SJSA1 (cell line): ENCODE measurements at regions not wholly inside any gene's neighbourhood (a gene's known extent, or its start where the extent isn't known, plus 50 kb on each side); places are given as distances from the start of the nearest gene placed in this dataset.

Source experiments
- DNase-seq, 2 experiments: peaks; one replicate each; pipeline ENCODE4 v3.0.0-alpha.2; 2015 to 2020; ENCODE audit warnings: low spot score in 2 of 2, low read depth in 1 of 2
- H3K27ac ChIP-seq: fragments of 250-450 bp; sonication (Bioruptor Pico); 2 replicates; pipeline ENCODE4 v1.5.1; 2020; ENCODE audit warnings: mild to moderate bottlenecking, moderate library complexity
- H3K27me3 ChIP-seq: fragments of 250-450 bp; sonication (Bioruptor Pico); replicated peaks from 2 replicates; pipeline ENCODE4 v1.5.1; 2020; ENCODE audit warnings: mild to moderate bottlenecking, moderate library complexity
- H3K36me3 ChIP-seq: fragments of 250-450 bp; sonication (Bioruptor Pico); 2 replicates; pipeline ENCODE4 v1.5.1; 2020; ENCODE audit warnings: mild to moderate bottlenecking
- H3K4me1 ChIP-seq: fragments of 250-450 bp; sonication (Bioruptor Pico); replicated peaks from 2 replicates; pipeline ENCODE4 v1.6.1; 2021; ENCODE audit warnings: mild to moderate bottlenecking
- H3K4me3 ChIP-seq: fragments of 250-450 bp; sonication (Bioruptor Pico); 2 replicates; pipeline ENCODE4 v1.5.1; 2020; ENCODE audit warnings: mild to moderate bottlenecking
- H3K9me3 ChIP-seq: fragments of 250-450 bp; sonication (Bioruptor Pico); replicated peaks from 2 replicates; pipeline ENCODE4 v1.5.1; 2020; ENCODE audit warnings: mild to moderate bottlenecking

GRCh38 chr3:64464955-64465354 is 222.8 kb downstream of the ADAMTS9 start:
- peak in 1 of 2 experiments; percentile 25 for DNase-seq
- Histone ChIP-seq H3K36me3 (no peaks in the 10 kb centered on the region), H3K4me3 (no peak overlapping the region), H3K27ac (no peak overlapping the region), H3K27me3 (no peaks in the 10 kb centered on the region), H3K9me3 (no peaks in the 10 kb centered on the region), H3K4me1 (peaks cover 41% of the 10 kb centered on the region)

GRCh38 chr3:64463981-64464380 is 223.8 kb downstream of the ADAMTS9 start:
- DNase-seq = no peak

GRCh38 chr3:64462203-64462602 is 225.6 kb downstream of the ADAMTS9 start:
- H3K4me1 ChIP-seq = peaks cover 43% of the 10 kb centered on the region
- H3K4me3 ChIP-seq = peak overlapping the region; percentile 30
- no peaks in the 10 kb centered on the region for H3K9me3 ChIP-seq
- 0 out of 2 replicates have a peak, but pooled peaks cover 4% of the 10 kb centered on the region for H3K36me3 ChIP-seq
- no peaks in the 10 kb centered on the region for H3K27me3 ChIP-seq
- DNase-seq = peak; percentile 60 to 83
- peak overlapping the region; percentile 85 for H3K27ac ChIP-seq

More at GRCh38 chr3:64463981-64464380, 223.8 kb downstream of the ADAMTS9 start:
- Histone ChIP-seq H3K36me3 (no peaks in the 10 kb centered on the region), H3K4me3 (no peak overlapping the region), H3K27ac (no peak overlapping the region), H3K4me1 (peaks cover 43% of the 10 kb centered on the region), H3K27me3 (no peaks in the 10 kb centered on the region), H3K9me3 (no peaks in the 10 kb centered on the region)

GRCh38 chr3:64460877-64461276 is 226.9 kb downstream of the ADAMTS9 start:
- Histone ChIP-seq H3K27ac (peak overlapping the region; percentile 85), H3K36me3 (peaks cover 14% of the 10 kb centered on the region), H3K4me3 (peak overlapping the region; percentile 30), H3K4me1 (peaks cover 43% of the 10 kb centered on the region), H3K9me3 (no peaks in the 10 kb centered on the region), H3K27me3 (no peaks in the 10 kb centered on the region)
- DNase-seq = peak; percentile 71 to 72

- H3K27ac ChIP-seq = peak overlapping the region; percentile 85
- no peaks in the 10 kb centered on the region for H3K27me3 ChIP-seq
- DNase-seq = no peak
- H3K4me1 ChIP-seq = peaks cover 43% of the 10 kb centered on the region
- H3K9me3 ChIP-seq = no peaks in the 10 kb centered on the region
- H3K36me3 ChIP-seq = peaks cover 20% of the 10 kb centered on the region
- H3K4me3 ChIP-seq = 0 out of 2 replicates have a peak overlapping the region, but pooled peaks have one; percentile 30
These were observed 227.6 kb downstream of the ADAMTS9 start for GRCh38 chr3:64460141-64460730.

- no peak overlapping the region for H3K4me3 ChIP-seq
- 0 out of 2 replicates have a peak overlapping the region, but pooled peaks have one; percentile 11 for H3K27ac ChIP-seq
- H3K27me3 ChIP-seq = no peaks in the 10 kb centered on the region
- no peak for DNase-seq
- peaks cover 38% of the 10 kb centered on the region for H3K4me1 ChIP-seq
- no peaks in the 10 kb centered on the region for H3K9me3 ChIP-seq
- peaks cover 25% of the 10 kb centered on the region for H3K36me3 ChIP-seq
These were observed 228.1 kb downstream of the ADAMTS9 start for GRCh38 chr3:64459711-64460110.

GRCh38 chr3:64457811-64458210 is 230.0 kb downstream of the ADAMTS9 start:
- H3K4me1 ChIP-seq = peaks cover 28% of the 10 kb centered on the region
- H3K27ac ChIP-seq = no peak overlapping the region
- H3K9me3 ChIP-seq = no peaks in the 10 kb centered on the region
- H3K4me3 ChIP-seq = no peak overlapping the region
- no peak for DNase-seq
- peaks cover 43% of the 10 kb centered on the region for H3K36me3 ChIP-seq
- H3K27me3 ChIP-seq = no peaks in the 10 kb centered on the region

- Histone ChIP-seq H3K36me3 (peaks cover 43% of the 10 kb centered on the region), H3K9me3 (no peaks in the 10 kb centered on the region), H3K27me3 (no peaks in the 10 kb centered on the region), H3K4me1 (peaks cover 19% of the 10 kb centered on the region), H3K4me3 (no peak overlapping the region), H3K27ac (no peak overlapping the region)
- DNase-seq = no peak
These were observed 231.1 kb downstream of the ADAMTS9 start for GRCh38 chr3:64456674-64457073.

- DNase-seq = no peak
- Histone ChIP-seq H3K4me1 (peaks cover 11% of the 10 kb centered on the region), H3K4me3 (no peak overlapping the region), H3K27ac (no peak overlapping the region), H3K27me3 (no peaks in the 10 kb centered on the region), H3K36me3 (peaks cover 43% of the 10 kb centered on the region), H3K9me3 (no peaks in the 10 kb centered on the region)
These were observed 230.1 kb upstream of the PRICKLE2 start for GRCh38 chr3:64455351-64455750.

GRCh38 chr3:64454768-64455167 is 229.5 kb upstream of the PRICKLE2 start:
- DNase-seq = no peak
- H3K4me3 ChIP-seq = no peak overlapping the region
- H3K36me3 ChIP-seq = peaks cover 43% of the 10 kb centered on the region
- no peaks in the 10 kb centered on the region for H3K27me3 ChIP-seq
- H3K27ac ChIP-seq = no peak overlapping the region
- peaks cover 8% of the 10 kb centered on the region for H3K4me1 ChIP-seq
- no peaks in the 10 kb centered on the region for H3K9me3 ChIP-seq

GRCh38 chr3:64454179-64454578 is 228.9 kb upstream of the PRICKLE2 start:
- Histone ChIP-seq H3K4me1 (peaks cover 8% of the 10 kb centered on the region), H3K27ac (no peak overlapping the region), H3K9me3 (no peaks in the 10 kb centered on the region), H3K4me3 (no peak overlapping the region), H3K27me3 (no peaks in the 10 kb centered on the region), H3K36me3 (peaks cover 43% of the 10 kb centered on the region)
- no peak for DNase-seq

- Histone ChIP-seq H3K27me3 (no peaks in the 10 kb centered on the region), H3K36me3 (peaks cover 35% of the 10 kb centered on the region), H3K4me1 (peaks cover 8% of the 10 kb centered on the region), H3K9me3 (no peaks in the 10 kb centered on the region), H3K27ac (no peak overlapping the region), H3K4me3 (no peak overlapping the region)
- no peak for DNase-seq
These were observed 226.2 kb upstream of the PRICKLE2 start for GRCh38 chr3:64451283-64452012.

- H3K27ac ChIP-seq = no peak overlapping the region
- H3K4me3 ChIP-seq = no peak overlapping the region
- peaks cover 25% of the 10 kb centered on the region for H3K36me3 ChIP-seq
- H3K9me3 ChIP-seq = no peaks in the 10 kb centered on the region
- peak in 1 of 2 experiments; percentile 21 for DNase-seq
- no peaks in the 10 kb centered on the region for H3K27me3 ChIP-seq
- peaks cover 13% of the 10 kb centered on the region for H3K4me1 ChIP-seq
These were observed 225.2 kb upstream of the PRICKLE2 start for GRCh38 chr3:64450396-64450956.

GRCh38 chr3:64449026-64449425 is 223.8 kb upstream of the PRICKLE2 start:
- Histone ChIP-seq H3K27me3 (no peaks in the 10 kb centered on the region), H3K4me3 (no peak overlapping the region), H3K27ac (no peak overlapping the region), H3K36me3 (peaks cover 11% of the 10 kb centered on the region), H3K9me3 (no peaks in the 10 kb centered on the region), H3K4me1 (peaks cover 26% of the 10 kb centered on the region)
- DNase-seq = no peak
